CD4-positive, alpha-beta memory T cell (primary cell): ENCODE measurements at regions not wholly inside any gene's neighbourhood (a gene's known extent, or its start where the extent isn't known, plus 50 kb on each side); places are given as distances from the start of the nearest gene placed in this dataset.

Experiments used
- CTCF ChIA-PET: fragments of 350-600 bp; sonication (Branson Sonifier 250); formaldehyde crosslinking; loops from one replicate; lab custom pipeline; 2021; ENCODE audit warnings: inconsistent platforms; ENCODE audit not compliant: partially characterized antibody; lab: Charles Lee
- POLR2A ChIA-PET: fragments of 350-600 bp; sonication (Branson Sonifier 250); formaldehyde crosslinking; loops from one replicate; lab custom pipeline; 2021; ENCODE audit not compliant: partially characterized antibody; lab: Charles Lee
- DNase-seq, 5 donors: peaks; one replicate each; pipeline versions ENCODE4 v3.0.0 to v3.0.0-alpha.2; 2020 to 2022; ENCODE audit warnings: mixed read lengths in 1 of 5
- H3K27ac ChIP-seq: one replicate; pipeline ENCODE4 v1.7.0; 2013; ENCODE audit warnings: low read depth, low read length
- H3K27me3 ChIP-seq: 2 replicates; pipeline ENCODE4 v1.7.0; 2013; ENCODE audit warnings: mild to moderate bottlenecking, low read length, moderate library complexity; ENCODE audit not compliant: insufficient read depth
- H3K36me3 ChIP-seq: 2 replicates; pipeline ENCODE4 v1.7.0; 2013; ENCODE audit warnings: mild to moderate bottlenecking, low read length, moderate library complexity; ENCODE audit not compliant: insufficient read depth
- H3K4me1 ChIP-seq: 2 replicates; pipeline ENCODE4 v1.7.0; 2013; ENCODE audit warnings: mild to moderate bottlenecking, low read length, moderate library complexity; ENCODE audit not compliant: insufficient read depth
- H3K4me3 ChIP-seq, 2 donors: one replicate each; pipeline ENCODE4 v1.7.0; 2013; ENCODE audit warnings: low read length in 2 of 2, mild to moderate bottlenecking in 1 of 2
- H3K9me3 ChIP-seq, 2 donors: one replicate each; pipeline ENCODE4 v1.7.0; 2013; ENCODE audit warnings: low read length in 2 of 2, control low read depth in 1 of 2; ENCODE audit not compliant: control insufficient read depth in 1 of 2
- H3K27ac Mint-ChIP-seq, 7 donors: one replicate each; pipeline ENCODE4 v1.8.0; 2020 to 2021; ENCODE audit warnings: mixed read lengths in 7 of 7, mild to moderate bottlenecking in 6 of 7, inconsistent platforms in 3 of 7, moderate library complexity in 3 of 7
- H3K27me3 Mint-ChIP-seq, 2 donors: one replicate each; pipeline ENCODE4 v1.8.0; 2020 to 2021; ENCODE audit warnings: mixed read lengths in 2 of 2
- H3K36me3 Mint-ChIP-seq, 2 donors: one replicate each; pipeline ENCODE4 v1.8.0; 2020 to 2021; ENCODE audit warnings: mixed read lengths in 2 of 2, inconsistent platforms in 1 of 2, mild to moderate bottlenecking in 1 of 2
- H3K4me1 Mint-ChIP-seq, 4 donors: one replicate each; pipeline ENCODE4 v1.8.0; 2020 to 2021; ENCODE audit warnings: mixed read lengths in 4 of 4, mild to moderate bottlenecking in 1 of 4
- H3K4me3 Mint-ChIP-seq, 8 donors: one replicate each; pipeline ENCODE4 v1.8.0; 2020 to 2021; ENCODE audit warnings: mixed read lengths in 8 of 8, mild to moderate bottlenecking in 7 of 8, moderate library complexity in 6 of 8, inconsistent platforms in 3 of 8
- H3K9me3 Mint-ChIP-seq, 8 donors: one replicate each; pipeline ENCODE4 v1.8.0; 2020 to 2021; ENCODE audit warnings: mixed read lengths in 8 of 8, mild to moderate bottlenecking in 5 of 8, inconsistent platforms in 3 of 8, moderate library complexity in 1 of 8
- intact Hi-C: fragments of 100-400 bp; cut with micrococcal nuclease; formaldehyde crosslinking; loops from one replicate; pipeline ENCODE4 v1.15.1; 2023

DNA sequence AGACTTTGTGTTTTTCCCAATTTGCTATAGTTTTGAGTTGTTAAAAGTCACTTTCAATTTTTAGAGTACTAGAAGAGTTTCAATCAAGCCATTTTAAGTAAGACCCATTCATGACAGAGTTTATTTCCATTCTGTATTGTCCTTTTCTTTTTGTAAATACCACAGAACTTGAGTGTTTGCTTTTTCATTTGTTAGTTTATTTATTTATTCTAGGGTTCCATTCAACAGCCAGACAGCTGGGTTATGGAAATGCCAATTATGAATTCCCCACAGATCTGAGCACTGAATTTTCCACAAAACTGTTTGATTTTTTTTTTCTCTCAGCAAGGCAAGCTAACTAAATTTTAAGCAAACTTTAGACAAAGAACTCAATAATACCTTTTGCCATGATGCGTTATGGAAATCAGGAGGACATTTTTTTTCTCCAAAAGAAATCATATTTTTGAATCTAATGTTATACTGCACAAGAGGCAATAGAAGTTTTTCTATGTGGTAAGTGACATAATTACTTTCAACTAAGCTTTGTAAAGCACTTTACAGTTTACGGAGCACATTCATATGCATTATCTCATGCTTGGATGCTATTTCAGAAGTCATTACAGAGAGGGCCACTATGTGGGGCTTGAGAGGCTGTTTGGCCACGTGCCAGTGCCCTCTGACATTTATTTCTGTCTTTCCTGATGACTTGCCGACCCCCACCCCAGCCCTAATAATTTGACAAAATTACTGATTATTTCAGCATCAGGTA is 181.5 kb downstream of the VRK1 start:
- Mint-ChIP-seq H3K36me3 (peaks cover 3 to 24% of the 10 kb centered on the region in 2 donors), H3K4me1 (peaks cover 0 to 3% (median 0%) of the 10 kb centered on the region in 4 donors), H3K27me3 (peaks cover 2 to 6% of the 10 kb centered on the region in 2 donors), H3K27ac (no peak overlapping the region), H3K4me3 (no peak overlapping the region), H3K9me3 (peaks cover 0 to 27% (median 19%) of the 10 kb centered on the region in 8 donors)
- POLR2A ChIA-PET = interaction anchor here (1.2 kb wide), 1 partner anchor 16 kb away, joined by 3 read pairs; no protein-coding TSS in a partner anchor
- H3K4me3 ChIP-seq = no peak overlapping the region
- H3K36me3 ChIP-seq = no peaks in the 10 kb centered on the region
- H3K27me3 ChIP-seq = no peaks in the 10 kb centered on the region
- CTCF ChIA-PET = interaction anchor here (1.0 kb wide), 1 partner anchor 13 kb away, joined by 3 read pairs; no protein-coding TSS in a partner anchor
- H3K4me1 ChIP-seq = no peaks in the 10 kb centered on the region
- peaks cover 0 to 6% of the 10 kb centered on the region in 2 donors for H3K9me3 ChIP-seq
- no peak overlapping the region for H3K27ac ChIP-seq
- intact Hi-C loops = no loop called here
- DNase-seq = no peak

- ChIA-PET CTCF (no interaction called here), POLR2A (interaction anchor here (1.2 kb wide), 1 partner anchor 17 kb away, joined by 3 read pairs; no protein-coding TSS in a partner anchor)
- Mint-ChIP-seq H3K4me3 (no peak overlapping the region), H3K27me3 (peaks cover 4 to 6% of the 10 kb centered on the region in 2 donors), H3K9me3 (peaks cover 0 to 20% (median 11%) of the 10 kb centered on the region in 8 donors), H3K36me3 (peaks cover 2 to 21% of the 10 kb centered on the region in 2 donors), H3K4me1 (peaks cover 0 to 3% (median 0%) of the 10 kb centered on the region in 4 donors), H3K27ac (peak overlapping the region in 1 of 7 donors; percentile 37)
- Histone ChIP-seq H3K36me3 (no peaks in the 10 kb centered on the region), H3K4me1 (no peaks in the 10 kb centered on the region), H3K9me3 (peaks cover 0 to 6% of the 10 kb centered on the region in 2 donors), H3K4me3 (no peak overlapping the region), H3K27me3 (no peaks in the 10 kb centered on the region), H3K27ac (no peak overlapping the region)
- no peak for DNase-seq
- intact Hi-C loops = no loop called here
Measured at GRCh38 chr14:96979611-96980074, 182.5 kb downstream of the VRK1 start.

DNA sequence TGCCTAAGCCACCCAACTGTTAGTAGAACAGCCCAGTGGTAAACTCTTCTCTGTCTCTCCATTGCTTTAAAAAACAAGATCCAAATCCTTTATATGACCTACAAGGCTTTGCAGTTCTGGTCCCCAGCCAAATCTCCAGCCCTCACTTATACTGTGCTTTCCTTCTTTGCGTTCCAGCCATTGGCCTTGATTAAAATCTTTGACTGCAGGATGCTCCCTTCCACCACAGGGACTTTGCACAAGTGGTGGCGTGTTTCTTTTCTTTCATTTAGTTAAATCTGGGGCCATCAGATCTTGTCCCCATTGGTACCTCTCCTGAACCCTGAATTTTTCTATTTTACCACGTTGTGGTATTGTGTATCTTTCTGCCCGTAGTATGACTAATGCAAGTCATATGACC is 183.7 kb downstream of the VRK1 start:
- H3K4me3 Mint-ChIP-seq = no peak overlapping the region
- H3K9me3 Mint-ChIP-seq = peaks cover 0 to 8% (median under 1%) of the 10 kb centered on the region in 8 donors
- peaks cover 4 to 6% of the 10 kb centered on the region in 2 donors for H3K27me3 Mint-ChIP-seq
- Histone ChIP-seq H3K27ac (no peak overlapping the region), H3K36me3 (no peaks in the 10 kb centered on the region), H3K27me3 (no peaks in the 10 kb centered on the region), H3K4me3 (no peak overlapping the region), H3K4me1 (no peaks in the 10 kb centered on the region), H3K9me3 (no peaks in the 10 kb centered on the region)
- ChIA-PET CTCF (interaction anchor here (1.4 kb wide), 1 partner anchor 18 kb away, joined by 3 read pairs; no protein-coding TSS in a partner anchor), POLR2A (no interaction called here)
- peaks cover 2 to 6% (median 4%) of the 10 kb centered on the region in 4 donors for H3K4me1 Mint-ChIP-seq
- intact Hi-C loops = no loop called here
- no peak for DNase-seq
- H3K36me3 Mint-ChIP-seq = peaks cover 0 to 12% of the 10 kb centered on the region in 2 donors
- no peak overlapping the region for H3K27ac Mint-ChIP-seq

DNA sequence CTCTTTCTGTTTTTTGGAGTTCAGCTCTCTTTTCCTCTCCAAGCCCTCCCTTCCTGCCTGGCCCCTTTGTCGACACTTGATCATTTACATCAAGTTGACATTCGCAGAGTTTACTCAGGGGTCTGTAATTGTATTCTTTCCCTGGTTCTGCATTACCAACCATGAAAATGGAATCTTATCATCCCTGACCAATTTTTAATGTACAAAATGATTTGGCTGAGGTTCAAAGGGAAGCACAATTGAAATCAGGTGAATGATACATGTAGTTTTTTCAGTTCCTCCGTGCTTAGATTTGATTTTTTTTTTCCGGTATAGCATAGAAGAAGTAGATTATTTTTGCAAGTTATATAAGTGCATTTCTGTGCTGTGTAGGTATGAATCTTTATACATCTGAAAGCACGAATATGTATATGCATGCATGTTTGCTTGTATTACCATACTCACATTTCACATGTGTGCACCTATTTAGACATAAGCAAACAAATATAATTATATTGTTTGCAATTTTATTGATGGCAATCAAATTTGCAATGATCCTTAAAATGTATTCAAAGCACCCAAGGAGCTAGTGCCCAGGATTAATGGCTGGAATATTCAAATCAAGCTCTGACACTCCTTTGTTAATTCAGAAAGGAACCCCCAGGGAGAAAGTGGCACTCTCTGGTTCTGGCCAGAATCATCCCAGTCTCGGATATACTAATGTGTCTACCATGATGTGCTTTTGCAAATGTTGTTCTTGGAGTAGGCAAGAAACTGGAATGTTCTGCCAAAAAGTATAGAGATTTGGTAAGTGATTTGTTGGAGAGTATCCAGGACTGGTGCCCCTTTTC is 189.3 kb downstream of the VRK1 start:
- H3K4me1 Mint-ChIP-seq = peaks cover 21 to 37% (median 34%) of the 10 kb centered on the region in 4 donors
- peaks cover 0 to 3% of the 10 kb centered on the region in 2 donors for H3K36me3 Mint-ChIP-seq
- peaks cover 0 to 1% of the 10 kb centered on the region in 2 donors for H3K27me3 Mint-ChIP-seq
- no peak for DNase-seq
- ChIA-PET CTCF (no interaction called here), POLR2A (no interaction called here)
- no peaks in the 10 kb centered on the region for H3K9me3 ChIP-seq
- intact Hi-C loops = loop anchor here (2.0 kb wide), 1 partner anchor 24 kb away; no protein-coding TSS in a partner anchor
- peaks cover 25% of the 10 kb centered on the region for H3K4me1 ChIP-seq
- peak overlapping the region in 5 of 7 donors; percentile 31 to 85 (median 79) for H3K27ac Mint-ChIP-seq
- peak overlapping the region in 4 of 8 donors; percentile 68 to 79 (median 72) for H3K4me3 Mint-ChIP-seq
- H3K36me3 ChIP-seq = no peaks in the 10 kb centered on the region
- H3K4me3 ChIP-seq = no peak overlapping the region
- H3K27me3 ChIP-seq = no peaks in the 10 kb centered on the region
- H3K9me3 Mint-ChIP-seq = peaks cover 0 to 6% (median 0%) of the 10 kb centered on the region in 8 donors
- no peak overlapping the region for H3K27ac ChIP-seq

GRCh38 chr14:96987086-96987474 is 189.9 kb downstream of the VRK1 start:
- Mint-ChIP-seq H3K36me3 (peaks cover 0 to 6% of the 10 kb centered on the region in 2 donors), H3K4me3 (peak overlapping the region in 7 of 8 donors; percentile 27 to 79 (median 71)), H3K27ac (peak overlapping the region; percentile 44 to 85 (median 79)), H3K27me3 (peaks cover 0 to 1% of the 10 kb centered on the region in 2 donors), H3K4me1 (peaks cover 21 to 37% (median 34%) of the 10 kb centered on the region in 4 donors), H3K9me3 (peaks cover 0 to 6% (median 0%) of the 10 kb centered on the region in 8 donors)
- Histone ChIP-seq H3K27me3 (no peaks in the 10 kb centered on the region), H3K4me1 (peaks cover 25% of the 10 kb centered on the region), H3K27ac (no peak overlapping the region), H3K9me3 (no peaks in the 10 kb centered on the region), H3K36me3 (no peaks in the 10 kb centered on the region), H3K4me3 (no peak overlapping the region)
- CTCF ChIA-PET = no interaction called here
- intact Hi-C loops = loop anchor here (2.0 kb wide), 1 partner anchor 24 kb away; no protein-coding TSS in a partner anchor
- DNase-seq = peak in 2 of 5 donors; percentile 9 to 17
- POLR2A ChIA-PET = no interaction called here

- Mint-ChIP-seq H3K36me3 (peaks cover 0 to 6% of the 10 kb centered on the region in 2 donors), H3K27ac (peak overlapping the region in 6 of 7 donors; percentile 26 to 85 (median 77)), H3K4me1 (peaks cover 21 to 37% (median 34%) of the 10 kb centered on the region in 4 donors), H3K4me3 (peak overlapping the region in 5 of 8 donors; percentile 68 to 79 (median 74)), H3K27me3 (peaks cover 1 to 3% of the 10 kb centered on the region in 2 donors), H3K9me3 (peaks cover 0 to 6% (median 0%) of the 10 kb centered on the region in 8 donors)
- no peak for DNase-seq
- Histone ChIP-seq H3K27me3 (no peaks in the 10 kb centered on the region), H3K36me3 (no peaks in the 10 kb centered on the region), H3K4me1 (peaks cover 25% of the 10 kb centered on the region), H3K27ac (no peak overlapping the region), H3K4me3 (no peak overlapping the region), H3K9me3 (no peaks in the 10 kb centered on the region)
- ChIA-PET CTCF (no interaction called here), POLR2A (no interaction called here)
- intact Hi-C loops = loop anchor here (2.0 kb wide), 1 partner anchor 25 kb away; no protein-coding TSS in a partner anchor
Measured at GRCh38 chr14:96987771-96988170, 190.6 kb downstream of the VRK1 start.
